Mucosa of rectum (tissue), 2 donors: ENCODE measurements at regions not wholly inside any gene's neighbourhood (a gene's known extent, or its start where the extent isn't known, plus 50 kb on each side); places are given as distances from the start of the nearest gene placed in this dataset.

Experiments
- H3K27ac ChIP-seq, 2 donors: one replicate each; pipeline ENCODE4 v1.7.0; 2013; ENCODE audit warnings: inconsistent platforms in 2 of 2, low read depth in 2 of 2, low read length in 2 of 2
- H3K27me3 ChIP-seq, 2 donors: one replicate each; pipeline ENCODE4 v1.7.0; 2013; ENCODE audit warnings: low read length in 2 of 2; ENCODE audit not compliant: control insufficient read depth in 2 of 2, insufficient read depth in 2 of 2
- H3K36me3 ChIP-seq, 2 donors: one replicate each; pipeline ENCODE4 v1.7.0; 2013; ENCODE audit warnings: low read length in 2 of 2; ENCODE audit not compliant: control insufficient read depth in 2 of 2, insufficient read depth in 2 of 2
- H3K4me1 ChIP-seq, 2 donors: one replicate each; pipeline ENCODE4 v1.7.0; 2013; ENCODE audit warnings: low read length in 2 of 2, mild to moderate bottlenecking in 1 of 2; ENCODE audit not compliant: control insufficient read depth in 2 of 2, insufficient read depth in 2 of 2
- H3K4me3 ChIP-seq, 2 donors: one replicate each; pipeline ENCODE4 v1.7.0; 2013; ENCODE audit warnings: low read length in 2 of 2
- H3K9ac ChIP-seq, 2 donors: one replicate each; pipeline ENCODE4 v1.7.0; 2013; ENCODE audit warnings: low read length in 2 of 2, low read depth in 1 of 2, mild to moderate bottlenecking in 1 of 2
- H3K9me3 ChIP-seq, 2 donors: one replicate each; pipeline ENCODE4 v1.7.0; 2013; ENCODE audit warnings: low read length in 2 of 2; ENCODE audit not compliant: control insufficient read depth in 2 of 2
- donor health status: healthy.
- donor health status: Normal muscosa, but diverticular disease.

DNA sequence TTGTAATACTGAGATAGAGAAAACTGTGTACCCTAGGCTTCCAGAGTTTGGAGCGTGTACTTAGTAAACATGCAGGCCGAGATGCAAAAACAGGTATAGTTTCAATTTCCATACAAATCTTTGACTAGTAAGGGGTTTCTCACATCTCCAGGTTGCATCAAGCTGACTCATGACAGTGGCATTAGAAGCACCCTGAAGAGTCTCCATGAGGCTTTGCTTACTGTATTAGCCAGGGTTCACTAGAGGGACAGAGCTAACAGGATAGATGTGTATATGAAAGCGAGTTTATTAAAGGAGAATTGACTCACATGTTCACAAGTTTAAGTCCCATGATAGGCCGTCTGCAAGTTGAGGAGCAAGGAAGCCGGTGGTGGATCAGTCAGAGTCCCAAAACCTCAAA is 275.3 kb upstream of the CDH6 start:
- H3K36me3 ChIP-seq, result no peaks in the 10 kb centered on the region
- no peaks in the 10 kb centered on the region for H3K4me1 ChIP-seq
- no peaks in the 10 kb centered on the region for H3K27me3 ChIP-seq
- no peak overlapping the region for H3K4me3 ChIP-seq
- no peak overlapping the region for H3K9ac ChIP-seq
- no peak overlapping the region for H3K27ac ChIP-seq
- H3K9me3 ChIP-seq, result no peaks in the 10 kb centered on the region

DNA sequence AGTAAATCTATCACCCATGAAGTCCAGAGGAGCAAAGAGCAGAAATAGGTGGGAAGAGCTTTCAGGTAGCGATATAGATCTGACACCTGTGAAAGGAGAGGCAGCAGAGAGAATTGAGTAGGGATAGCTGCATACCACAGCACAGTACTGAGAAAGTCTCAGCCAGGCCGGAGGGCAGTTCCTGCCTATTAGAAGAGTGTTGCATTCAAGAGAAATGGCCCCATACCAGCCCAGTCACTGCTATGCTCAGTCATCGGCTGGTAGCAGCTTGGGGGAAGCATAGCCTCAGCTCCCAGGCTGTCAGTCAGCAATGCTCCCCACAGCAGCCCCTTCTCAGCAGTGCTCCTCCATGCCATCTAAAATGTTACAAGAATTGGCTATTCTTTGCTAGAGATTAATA is 285.1 kb upstream of the CDH6 start:
- no peak overlapping the region for H3K4me3 ChIP-seq
- H3K27me3 ChIP-seq, result no peaks in the 10 kb centered on the region
- no peak overlapping the region for H3K9ac ChIP-seq
- H3K27ac ChIP-seq, result no peak overlapping the region
- H3K36me3 ChIP-seq, result no peaks in the 10 kb centered on the region
- H3K9me3 ChIP-seq, result no peaks in the 10 kb centered on the region
- H3K4me1 ChIP-seq, result no peaks in the 10 kb centered on the region

DNA sequence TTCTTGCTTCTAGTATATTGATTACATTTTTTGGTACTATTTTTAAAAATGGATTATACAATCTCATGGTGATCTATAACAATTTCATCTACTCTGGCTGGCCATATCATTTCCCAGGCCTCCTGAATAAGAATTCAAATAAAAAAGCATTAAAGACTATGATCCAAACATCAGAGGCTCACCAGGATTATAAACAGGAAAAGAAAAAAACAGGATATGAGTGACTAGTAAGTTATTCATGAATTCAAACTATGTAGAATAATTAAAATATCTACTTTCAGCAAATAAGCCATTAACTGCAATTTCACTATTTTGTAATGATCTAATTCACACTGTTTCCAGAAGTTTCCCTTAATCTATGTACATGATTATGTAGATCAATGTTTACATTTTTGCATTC is 293.1 kb upstream of the CDH6 start:
- no peaks in the 10 kb centered on the region for H3K9me3 ChIP-seq
- no peak overlapping the region for H3K9ac ChIP-seq
- H3K27me3 ChIP-seq, result no peaks in the 10 kb centered on the region
- no peaks in the 10 kb centered on the region for H3K36me3 ChIP-seq
- no peak overlapping the region for H3K4me3 ChIP-seq
- no peaks in the 10 kb centered on the region for H3K4me1 ChIP-seq
- no peak overlapping the region for H3K27ac ChIP-seq

DNA sequence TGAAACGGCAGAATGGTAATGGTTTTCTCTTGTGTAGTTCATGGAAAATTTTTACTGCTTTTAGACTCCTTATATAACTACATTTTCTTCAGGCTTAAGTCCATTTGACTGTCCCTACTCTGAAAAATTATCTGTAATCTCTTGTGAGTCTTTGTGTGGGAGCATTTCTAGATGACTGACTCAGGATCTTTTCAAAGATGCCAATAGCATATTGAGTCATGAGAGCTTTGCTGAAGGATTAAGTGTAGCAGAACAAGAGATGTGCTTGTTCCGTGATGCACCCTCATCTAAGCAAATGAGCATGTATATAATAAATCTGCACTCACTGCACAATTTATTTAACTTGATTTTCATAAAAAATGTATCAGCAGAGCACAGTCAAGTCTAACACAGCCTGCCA is 298.7 kb upstream of the CDH6 start:
- no peaks in the 10 kb centered on the region for H3K9me3 ChIP-seq
- H3K4me1 ChIP-seq, result no peaks in the 10 kb centered on the region
- H3K27me3 ChIP-seq, result no peaks in the 10 kb centered on the region
- no peaks in the 10 kb centered on the region for H3K36me3 ChIP-seq
- H3K27ac ChIP-seq, result no peak overlapping the region
- no peak overlapping the region for H3K9ac ChIP-seq
- H3K4me3 ChIP-seq, result no peak overlapping the region

DNA sequence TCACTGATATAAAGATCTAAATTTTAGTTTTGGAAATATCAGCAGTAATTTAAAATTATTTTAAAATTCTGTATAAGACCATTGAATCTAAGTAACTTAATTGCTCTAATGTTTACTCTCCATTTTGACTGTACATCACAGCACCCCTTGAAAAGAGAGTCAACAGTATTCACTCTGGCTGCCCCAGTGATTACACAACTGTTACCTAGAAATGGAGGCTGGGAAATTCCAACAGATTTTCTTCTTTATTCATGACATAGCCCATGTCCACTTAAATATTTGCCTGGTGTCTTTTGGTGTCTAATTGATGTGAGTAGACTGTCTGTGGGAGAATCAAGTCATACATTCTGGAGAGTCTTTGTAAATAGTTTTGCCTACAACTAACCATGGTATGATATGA is 301.8 kb upstream of the CDH6 start:
- no peak overlapping the region for H3K27ac ChIP-seq
- H3K9ac ChIP-seq, result no peak overlapping the region
- H3K4me3 ChIP-seq, result no peak overlapping the region
- no peaks in the 10 kb centered on the region for H3K4me1 ChIP-seq
- no peaks in the 10 kb centered on the region for H3K27me3 ChIP-seq
- no peaks in the 10 kb centered on the region for H3K9me3 ChIP-seq
- H3K36me3 ChIP-seq, result no peaks in the 10 kb centered on the region

DNA sequence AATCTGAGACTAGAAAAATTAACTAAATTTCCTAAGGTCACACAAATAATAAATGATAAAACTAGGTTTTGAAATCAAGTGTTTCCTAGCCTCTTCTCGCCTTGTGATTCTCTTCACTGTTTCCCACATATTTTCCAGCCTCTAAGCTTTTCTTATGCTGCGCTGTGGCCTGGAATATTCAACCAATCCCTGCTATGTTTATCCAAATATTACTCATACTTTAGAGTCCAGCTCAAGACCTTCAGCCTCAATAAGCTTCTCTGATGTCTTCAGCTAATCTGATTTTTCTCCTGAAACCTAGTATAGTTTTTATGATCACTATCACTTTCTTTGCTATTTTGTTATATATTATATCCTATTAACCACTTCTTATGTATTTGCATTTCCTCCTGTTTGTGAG is 303.1 kb upstream of the CDH6 start:
- Histone ChIP-seq H3K9ac (no peak overlapping the region), H3K27me3 (no peaks in the 10 kb centered on the region), H3K9me3 (no peaks in the 10 kb centered on the region), H3K27ac (no peak overlapping the region), H3K36me3 (no peaks in the 10 kb centered on the region), H3K4me3 (no peak overlapping the region), H3K4me1 (no peaks in the 10 kb centered on the region)

DNA sequence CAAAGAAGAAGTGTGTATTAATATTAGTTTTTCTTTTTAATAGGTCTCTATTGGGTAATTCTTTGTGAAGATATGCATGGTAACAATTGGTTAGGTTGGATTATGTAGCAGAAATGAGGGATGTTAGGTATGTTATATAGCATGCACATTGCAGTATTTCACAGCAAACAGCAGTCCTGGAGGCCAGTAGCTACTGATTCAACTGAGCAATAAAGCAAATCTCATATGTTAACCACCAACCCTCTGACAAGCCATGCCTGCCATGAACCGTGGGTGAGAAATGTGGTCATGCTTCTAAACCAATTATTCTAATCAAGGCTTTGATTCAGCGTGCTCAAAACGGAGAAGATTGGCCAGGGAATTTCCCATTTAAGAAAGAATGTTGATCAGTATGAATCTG is 313.0 kb upstream of the CDH6 start:
- H3K4me3 ChIP-seq, result no peak overlapping the region
- no peaks in the 10 kb centered on the region for H3K27me3 ChIP-seq
- no peaks in the 10 kb centered on the region for H3K9me3 ChIP-seq
- no peak overlapping the region for H3K27ac ChIP-seq
- no peaks in the 10 kb centered on the region for H3K4me1 ChIP-seq
- no peaks in the 10 kb centered on the region for H3K36me3 ChIP-seq
- H3K9ac ChIP-seq, result no peak overlapping the region

DNA sequence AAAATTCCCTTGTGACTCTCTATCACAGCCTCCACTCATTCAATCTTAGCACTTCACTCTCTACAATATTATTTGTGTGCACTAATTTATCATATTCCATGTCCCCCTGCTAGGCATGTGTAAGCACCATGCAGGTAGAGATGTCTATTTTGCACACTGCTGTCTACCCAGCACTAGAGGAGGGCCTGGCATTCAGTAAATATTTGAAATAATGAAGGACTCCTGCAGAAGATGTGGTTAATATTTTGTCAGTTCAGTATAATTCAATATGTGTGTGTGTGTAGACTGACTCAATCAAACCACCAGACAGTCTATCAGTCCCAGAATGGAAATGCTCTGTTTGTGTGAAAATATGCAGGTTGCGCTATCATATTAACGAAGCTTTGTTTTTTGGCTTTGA is 313.6 kb upstream of the CDH6 start:
- H3K27me3 ChIP-seq, result no peaks in the 10 kb centered on the region

DNA sequence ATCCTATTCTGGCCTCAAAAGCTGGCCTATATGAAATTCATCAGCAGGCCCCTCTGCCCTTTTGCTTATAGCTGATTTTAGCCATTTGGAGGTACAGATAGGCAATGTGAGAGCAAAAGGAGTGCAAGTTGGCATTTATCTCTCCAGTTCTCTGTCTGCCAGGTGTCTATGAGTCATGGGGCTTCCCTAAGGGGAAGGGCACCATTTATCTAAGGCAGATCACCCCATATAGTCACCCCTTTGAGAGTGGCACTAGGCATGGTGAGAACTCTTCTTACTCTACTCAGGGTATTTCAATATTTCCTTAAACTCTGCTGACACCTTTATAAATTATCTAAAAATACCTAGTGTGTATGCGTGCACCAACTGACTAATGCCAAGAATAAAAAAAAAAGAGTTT is 314.7 kb upstream of the CDH6 start:
- Histone ChIP-seq H3K4me1 (no peaks in the 10 kb centered on the region), H3K4me3 (no peak overlapping the region), H3K9me3 (no peaks in the 10 kb centered on the region), H3K27ac (no peak overlapping the region), H3K36me3 (no peaks in the 10 kb centered on the region), H3K9ac (no peak overlapping the region), H3K27me3 (no peaks in the 10 kb centered on the region)

More for the DNA sequence above, 313.6 kb upstream of the CDH6 start:
- Histone ChIP-seq H3K9ac (no peak overlapping the region), H3K9me3 (no peaks in the 10 kb centered on the region), H3K27ac (no peak overlapping the region), H3K4me3 (no peak overlapping the region), H3K4me1 (no peaks in the 10 kb centered on the region), H3K36me3 (no peaks in the 10 kb centered on the region)

DNA sequence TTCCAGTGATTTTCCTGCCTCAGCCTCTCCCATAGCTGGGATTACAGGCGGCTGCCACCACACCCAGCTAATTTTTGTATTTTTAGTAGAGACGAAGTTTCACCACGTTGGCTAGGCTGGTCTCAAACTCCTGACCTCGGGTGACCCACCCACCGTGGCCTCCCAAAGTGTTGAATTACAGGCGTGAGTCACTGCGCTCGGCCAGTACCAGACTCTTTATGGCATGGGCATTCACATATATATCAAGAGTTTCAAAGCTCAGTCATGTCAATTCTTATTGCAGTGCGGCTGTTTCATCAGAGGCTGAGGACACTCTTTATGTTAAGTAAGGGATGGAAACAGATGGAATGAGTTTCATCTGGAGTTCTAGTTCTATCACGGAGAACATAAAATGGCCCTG is 315.2 kb upstream of the CDH6 start:
- no peak overlapping the region for H3K27ac ChIP-seq
- no peak overlapping the region for H3K9ac ChIP-seq
- no peaks in the 10 kb centered on the region for H3K4me1 ChIP-seq
- no peak overlapping the region for H3K4me3 ChIP-seq
- H3K36me3 ChIP-seq, result no peaks in the 10 kb centered on the region
- no peaks in the 10 kb centered on the region for H3K9me3 ChIP-seq
- H3K27me3 ChIP-seq, result no peaks in the 10 kb centered on the region
